Adipocyte (in vitro differentiated cells): ENCODE measurements at regions not wholly inside any gene's neighbourhood (a gene's known extent, or its start where the extent isn't known, plus 50 kb on each side); places are given as distances from the start of the nearest gene placed in this dataset.
"Not testable (repeated sequence)": the region's sequence is repeated elsewhere in the genome, so short reads cannot be mapped to it uniquely, and the experiment has no call there.

Experiments used
- DNase-seq: peaks from one replicate; pipeline ENCODE4 v3.0.0-alpha.2; 2015; ENCODE audit warnings: low read depth
- H3K27me3 ChIP-seq: replicated peaks from 2 replicates; pipeline ENCODE4 v1.7.0; 2013; ENCODE audit warnings: mild to moderate bottlenecking, low read length, moderate library complexity; ENCODE audit not compliant: control insufficient read depth, insufficient read depth
- H3K36me3 ChIP-seq: 2 replicates; pipeline ENCODE4 v1.7.0; 2013; ENCODE audit warnings: low read length, mild to moderate bottlenecking, moderate library complexity; ENCODE audit not compliant: control insufficient read depth, insufficient read depth, severe bottlenecking
- H3K4me1 ChIP-seq: 2 replicates; pipeline ENCODE4 v1.7.0; 2013; ENCODE audit warnings: mild to moderate bottlenecking, low read length, moderate library complexity; ENCODE audit not compliant: control insufficient read depth, insufficient read depth
- H3K4me3 ChIP-seq: 2 replicates; pipeline ENCODE4 v1.7.0; 2013; ENCODE audit warnings: mild to moderate bottlenecking, low read length, moderate library complexity
- H3K9ac ChIP-seq: 2 replicates; pipeline ENCODE4 v1.7.0; 2013; ENCODE audit warnings: mild to moderate bottlenecking, low read length, moderate library complexity
- H3K9me3 ChIP-seq: 2 replicates; pipeline ENCODE4 v1.7.0; 2013; ENCODE audit warnings: mild to moderate bottlenecking, low read length, moderate library complexity; ENCODE audit not compliant: control insufficient read depth

DNA sequence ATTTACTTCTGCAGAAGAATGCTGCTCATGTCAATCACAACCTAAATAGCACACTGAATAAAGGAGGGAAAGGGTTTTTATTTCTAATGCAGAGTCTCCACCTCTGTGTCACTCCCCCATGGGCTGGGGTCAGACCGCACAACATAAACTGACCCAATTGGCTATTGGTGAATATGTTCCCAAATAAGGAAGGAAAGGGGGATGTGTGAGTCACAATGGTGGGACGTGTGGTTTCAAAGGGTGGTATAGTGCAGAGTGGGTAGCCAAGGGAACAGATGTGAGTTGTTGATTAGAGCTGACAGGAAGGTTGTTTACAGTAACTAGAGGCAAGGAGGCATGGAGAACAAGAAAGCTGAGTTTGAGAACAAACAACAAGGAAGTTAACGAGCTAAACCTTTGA is 491.8 kb downstream of the ZPLD1 start:
- Histone ChIP-seq H3K9me3 (peaks cover 18% of the 10 kb centered on the region), H3K36me3 (no peaks in the 10 kb centered on the region), H3K27me3 (no peaks in the 10 kb centered on the region), H3K4me1 (no peaks in the 10 kb centered on the region), H3K9ac (no peak overlapping the region), H3K4me3 (no peak overlapping the region)
- no peak for DNase-seq

DNA sequence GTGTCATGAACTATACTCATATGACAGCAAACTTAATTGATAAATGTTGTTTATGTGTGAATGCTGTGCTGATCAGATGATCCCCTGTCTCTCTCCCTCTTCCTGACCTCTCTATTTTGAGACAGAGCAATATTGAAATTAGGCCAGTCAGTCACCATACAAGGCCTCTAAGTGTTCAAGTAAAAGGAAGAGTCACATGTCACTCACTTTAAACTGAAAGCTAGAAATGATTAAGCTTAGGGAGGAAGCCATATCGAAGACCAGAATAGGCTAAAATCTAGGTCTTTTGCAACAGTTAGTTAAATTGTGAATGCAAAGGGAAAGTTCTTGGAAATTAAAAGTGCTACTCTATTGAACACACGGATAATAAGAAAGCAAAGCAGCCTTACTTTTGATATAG is 498.6 kb downstream of the ZPLD1 start:
- no peaks in the 10 kb centered on the region for H3K27me3 ChIP-seq
- H3K9ac ChIP-seq: no peak overlapping the region
- no peaks in the 10 kb centered on the region for H3K4me1 ChIP-seq
- H3K4me3 ChIP-seq: no peak overlapping the region
- peaks cover 9% of the 10 kb centered on the region for H3K9me3 ChIP-seq
- no peak for DNase-seq
- no peaks in the 10 kb centered on the region for H3K36me3 ChIP-seq

DNA sequence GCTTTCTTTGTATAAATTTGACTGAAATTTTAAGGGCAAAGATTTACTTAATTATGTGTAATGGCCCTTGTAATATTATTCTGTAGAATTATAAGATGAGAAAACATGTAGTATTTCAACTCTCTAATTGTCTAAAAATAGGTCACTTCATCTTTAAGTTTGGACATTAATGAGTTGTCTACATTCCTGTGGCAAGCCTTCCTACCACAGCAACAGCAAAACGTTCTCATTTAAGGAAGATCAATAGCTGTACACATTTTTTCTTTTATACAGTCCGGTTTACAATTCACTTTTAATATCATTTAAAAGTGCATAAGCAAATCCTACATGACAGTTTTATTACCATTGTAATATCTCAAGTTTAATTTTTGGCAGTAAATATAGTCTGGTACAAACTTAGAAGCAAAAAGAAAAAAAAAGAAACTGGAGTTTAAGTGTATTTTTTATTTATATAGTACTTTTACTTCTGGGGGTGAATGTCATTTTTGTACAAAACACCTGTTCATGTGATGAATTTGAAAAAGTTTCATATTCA is 501.8 kb downstream of the ZPLD1 start:
- Histone ChIP-seq H3K4me3 (no peak overlapping the region), H3K4me1 (no peaks in the 10 kb centered on the region), H3K9me3 (peaks cover 9% of the 10 kb centered on the region), H3K36me3 (no peaks in the 10 kb centered on the region), H3K9ac (no peak overlapping the region), H3K27me3 (no peaks in the 10 kb centered on the region)
- DNase-seq: no peak

DNA sequence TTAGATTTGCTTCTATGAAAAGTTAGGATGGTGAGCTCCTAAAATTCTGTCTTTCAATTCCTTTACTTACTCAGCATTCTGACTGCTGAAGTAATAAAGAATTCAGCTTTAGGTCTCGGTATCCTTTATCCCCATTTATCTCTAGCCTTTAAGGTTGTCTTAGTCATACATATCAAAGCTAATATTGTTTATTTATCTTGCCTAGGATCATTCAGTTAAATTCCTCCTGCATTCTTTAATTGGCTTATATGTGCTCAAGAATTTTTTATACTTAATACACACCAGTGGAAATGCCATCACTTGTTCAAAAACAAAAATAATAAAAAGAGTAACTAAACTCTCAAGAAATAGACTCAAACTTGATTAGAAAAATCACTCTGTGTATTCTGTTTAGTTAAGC is 507.0 kb downstream of the ZPLD1 start:
- DNase-seq: no peak
- no peaks in the 10 kb centered on the region for H3K4me1 ChIP-seq
- no peak overlapping the region for H3K9ac ChIP-seq
- H3K36me3 ChIP-seq: no peaks in the 10 kb centered on the region
- no peaks in the 10 kb centered on the region for H3K27me3 ChIP-seq
- H3K9me3 ChIP-seq: no peaks in the 10 kb centered on the region
- no peak overlapping the region for H3K4me3 ChIP-seq

DNA sequence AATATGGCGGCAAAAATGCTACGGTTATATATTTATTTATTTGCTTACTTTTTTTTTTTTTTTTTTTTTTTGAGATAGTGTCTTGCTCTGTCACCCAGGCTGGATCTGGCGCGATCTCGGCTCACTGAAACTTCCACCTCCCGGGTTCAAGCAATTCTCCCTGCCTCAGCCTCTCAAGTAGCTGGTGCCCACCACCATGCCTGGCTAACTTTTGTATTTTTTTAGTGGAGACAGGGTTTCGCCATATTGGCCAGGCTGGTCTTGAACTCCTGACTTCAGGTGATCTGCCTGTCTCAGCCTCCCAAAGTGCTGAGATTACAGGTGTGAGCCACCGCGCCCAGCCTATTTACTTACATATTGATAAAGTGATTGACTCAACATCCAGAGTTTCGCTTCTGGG is 511.6 kb downstream of the ZPLD1 start:
- H3K36me3 ChIP-seq, H3K4me1 ChIP-seq, H3K27me3 ChIP-seq, H3K9ac ChIP-seq, H3K4me3 ChIP-seq, DNase-seq, H3K9me3 ChIP-seq: not testable (repeated sequence)

DNA sequence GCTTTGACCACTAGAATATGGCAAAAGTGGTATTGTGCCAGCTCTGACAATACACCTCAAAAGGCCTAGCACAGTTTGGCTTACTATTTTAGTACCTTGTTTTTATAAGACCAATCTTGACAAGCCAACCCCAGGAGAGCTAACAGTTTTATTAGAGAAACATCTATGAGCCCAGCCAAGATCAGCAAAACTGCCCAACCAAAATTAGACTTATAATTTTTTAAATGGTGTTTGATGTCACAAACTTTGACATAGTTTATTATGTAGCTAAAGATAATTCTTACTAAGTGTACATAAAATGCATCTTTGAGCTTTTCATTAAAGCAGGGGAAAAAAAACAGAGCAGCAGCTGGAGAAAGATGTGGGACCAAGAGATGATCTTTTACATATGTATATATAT is 537.5 kb downstream of the ZPLD1 start:
- Histone ChIP-seq H3K9ac (no peak overlapping the region), H3K4me1 (no peaks in the 10 kb centered on the region), H3K4me3 (no peak overlapping the region), H3K9me3 (no peaks in the 10 kb centered on the region), H3K36me3 (no peaks in the 10 kb centered on the region), H3K27me3 (no peaks in the 10 kb centered on the region)
- no peak for DNase-seq

DNA sequence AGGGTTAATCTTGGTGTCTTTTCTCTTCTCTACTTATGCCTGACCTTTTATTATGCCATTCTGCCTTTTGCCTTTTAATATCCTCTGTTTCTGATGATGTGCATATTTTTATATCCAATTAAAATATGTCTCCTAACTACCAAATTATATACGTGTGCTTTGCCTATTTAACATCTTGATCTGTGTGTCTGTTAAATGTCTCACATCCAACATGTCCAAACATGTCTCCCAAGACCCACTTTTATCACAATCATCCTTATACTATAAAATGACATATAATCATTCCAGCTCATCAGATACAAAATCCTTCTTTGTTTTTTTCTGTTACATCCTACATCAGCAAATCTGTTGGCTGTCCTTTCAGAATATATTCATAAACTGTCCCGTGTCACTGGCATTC is 539.5 kb downstream of the ZPLD1 start:
- Histone ChIP-seq H3K4me3 (no peak overlapping the region), H3K9ac (no peak overlapping the region), H3K36me3 (no peaks in the 10 kb centered on the region), H3K9me3 (no peaks in the 10 kb centered on the region), H3K27me3 (peaks cover 6% of the 10 kb centered on the region), H3K4me1 (no peaks in the 10 kb centered on the region)
- no peak for DNase-seq

DNA sequence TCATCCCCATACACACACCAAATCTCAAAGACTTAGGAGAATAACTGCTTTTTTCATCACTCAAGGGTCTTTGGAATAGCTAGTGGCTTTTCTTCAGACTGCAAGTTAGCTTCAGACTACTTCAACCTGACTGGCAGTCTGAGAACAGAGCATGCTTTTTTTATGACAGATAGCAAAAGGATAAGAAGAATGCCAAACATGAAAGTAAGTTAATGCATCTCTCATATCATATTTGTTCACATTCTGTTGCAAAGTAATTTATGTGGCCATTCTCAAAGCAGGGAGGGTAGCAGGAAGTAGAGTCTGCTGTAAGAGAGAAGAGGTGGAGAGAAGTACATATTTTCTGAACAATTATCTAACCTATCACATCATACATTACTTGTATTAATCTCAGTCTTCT is 544.4 kb downstream of the ZPLD1 start:
- peak; percentile 5 for DNase-seq
- Histone ChIP-seq H3K36me3 (no peaks in the 10 kb centered on the region), H3K27me3 (peaks cover 6% of the 10 kb centered on the region), H3K4me1 (peaks cover 10% of the 10 kb centered on the region), H3K4me3 (no peak overlapping the region), H3K9ac (no peak overlapping the region), H3K9me3 (no peaks in the 10 kb centered on the region)

DNA sequence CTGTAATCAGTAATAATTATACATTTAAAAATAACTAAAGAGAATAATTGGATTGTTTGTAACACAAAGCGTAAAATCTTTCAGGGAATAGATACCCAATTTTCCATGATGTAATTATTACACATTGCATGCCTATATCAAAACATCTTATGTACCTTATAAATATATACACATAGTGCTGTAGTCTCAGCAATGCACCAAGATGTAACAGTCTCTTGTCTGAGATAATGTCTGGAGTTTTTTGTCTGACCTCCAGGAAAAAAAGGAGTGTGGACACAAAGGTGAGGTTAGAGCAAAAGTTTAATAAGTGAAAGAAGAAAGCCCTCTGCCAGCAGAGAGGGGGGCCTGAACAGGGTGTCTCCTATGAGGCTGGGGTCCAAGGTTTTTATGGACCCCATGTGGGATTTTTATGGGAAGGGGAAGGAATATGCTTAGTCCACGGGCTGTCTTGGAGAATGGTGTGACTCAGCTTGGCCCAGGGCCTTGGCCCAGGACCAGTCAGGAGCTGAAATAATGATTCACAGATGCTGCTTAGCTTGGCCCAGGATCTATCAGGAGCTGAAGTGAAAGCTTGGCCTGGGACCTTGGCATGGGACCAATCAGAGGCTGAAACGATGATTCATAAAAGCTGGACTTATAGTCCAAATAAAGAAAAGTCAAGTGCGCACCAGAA is 545.0 kb downstream of the ZPLD1 start:
- Histone ChIP-seq H3K27me3 (peaks cover 6% of the 10 kb centered on the region), H3K4me3 (peak overlapping the region; percentile 18), H3K9ac (no peak overlapping the region), H3K9me3 (no peaks in the 10 kb centered on the region), H3K36me3 (no peaks in the 10 kb centered on the region), H3K4me1 (peaks cover 10% of the 10 kb centered on the region)
- peak; percentile 98 for DNase-seq

DNA sequence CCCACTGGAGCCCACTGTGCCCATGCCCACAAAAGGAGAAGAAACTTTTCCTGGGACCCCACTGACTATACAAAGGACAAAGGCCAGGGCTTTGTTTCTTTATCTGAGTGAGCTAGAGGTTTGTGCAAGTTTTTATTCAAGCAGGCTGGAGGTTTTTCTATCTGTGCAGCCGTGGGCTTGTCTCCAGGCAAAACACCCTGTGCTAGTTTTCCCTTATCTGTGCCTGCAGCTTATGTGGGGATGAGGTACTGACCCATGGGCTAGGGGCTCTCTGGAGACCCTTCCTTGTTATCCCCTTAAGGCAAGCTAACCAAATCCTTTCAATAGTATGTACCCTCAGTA is 545.5 kb downstream of the ZPLD1 start:
- peaks cover 10% of the 10 kb centered on the region for H3K4me1 ChIP-seq
- H3K36me3 ChIP-seq: no peaks in the 10 kb centered on the region

DNA sequence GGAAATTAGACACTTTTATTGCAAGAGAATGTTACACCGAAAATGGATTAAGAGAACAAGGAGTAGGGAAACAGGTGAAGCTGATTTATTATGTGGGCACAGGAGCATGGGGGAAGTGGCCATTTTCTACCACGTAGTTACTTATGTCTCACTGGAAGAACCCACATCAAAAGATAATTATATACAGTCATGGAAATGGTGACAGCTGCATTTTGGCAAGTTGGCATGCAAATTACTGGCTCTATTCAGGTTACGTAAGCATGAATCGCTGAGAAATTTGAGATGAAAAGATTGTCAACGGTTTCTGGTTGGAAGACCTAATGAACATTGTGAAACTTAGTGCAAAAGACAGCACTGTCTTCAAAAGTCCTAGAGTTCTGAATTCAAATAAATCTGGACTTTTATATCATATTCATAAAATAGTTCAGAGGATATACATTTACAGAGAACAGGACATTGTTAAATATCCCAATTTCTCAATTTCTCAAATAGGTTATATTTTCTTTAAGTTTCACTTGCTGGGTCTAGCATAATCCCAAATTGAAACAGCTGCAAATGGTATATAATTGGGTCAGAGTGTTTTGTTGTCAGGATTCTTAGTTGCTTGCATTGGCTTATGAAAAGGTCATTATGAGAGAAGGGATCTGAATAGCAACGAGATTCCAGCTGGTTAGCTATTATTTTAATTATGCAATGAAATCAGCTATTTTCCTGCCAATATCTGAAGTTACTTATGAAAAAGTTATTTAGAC is 567.8 kb downstream of the ZPLD1 start:
- Histone ChIP-seq H3K36me3 (no peaks in the 10 kb centered on the region), H3K9ac (no peak overlapping the region), H3K9me3 (peaks cover 1% of the 10 kb centered on the region), H3K4me1 (peaks cover 7% of the 10 kb centered on the region), H3K27me3 (no peaks in the 10 kb centered on the region), H3K4me3 (no peak overlapping the region)
- DNase-seq: peak; percentile 10

More for the DNA sequence above, 545.5 kb downstream of the ZPLD1 start:
- peaks cover 6% of the 10 kb centered on the region for H3K27me3 ChIP-seq
- no peaks in the 10 kb centered on the region for H3K9me3 ChIP-seq
- no peak overlapping the region for H3K9ac ChIP-seq
- DNase-seq: no peak
- H3K4me3 ChIP-seq: peak overlapping the region; percentile 18
